ENCODE measurements at regions not wholly inside any gene's neighbourhood (a gene's known extent, or its start where the extent isn't known, plus 50 kb on each side); places are given as distances from the start of the nearest gene placed in this dataset.

DNA sequence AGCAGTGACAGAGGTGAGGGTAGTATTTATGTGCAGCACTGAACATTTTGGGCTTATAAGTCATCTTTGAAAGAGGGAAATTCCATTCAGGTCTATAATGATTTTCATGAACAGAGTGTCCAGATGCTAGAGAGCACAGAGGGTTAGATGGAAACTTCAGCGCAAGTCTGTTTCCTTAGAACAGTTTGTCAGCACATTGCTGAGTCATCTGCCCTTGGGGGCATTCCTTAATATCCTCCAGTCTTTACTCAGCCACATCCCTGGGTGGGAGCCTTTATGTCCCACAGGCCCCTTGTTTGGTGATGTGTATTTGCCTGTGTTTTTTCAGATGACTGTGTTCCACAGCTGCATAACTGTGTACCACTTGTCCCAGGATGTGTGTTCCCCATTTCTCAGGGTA lies 138.5 kb upstream of the S1PR3 start:
- TF ChIP-seq ZNF140 (tag by site-specific recombination; IDR thresholded peaks at IDR 0.05) (no peak), ZNF202 (tag by site-specific recombination; IDR thresholded peaks at IDR 0.05; ENCODE audit: borderline replicate concordance) (no peak), TCF7L2 (IDR thresholded peaks at IDR 0.05; ENCODE audit: borderline replicate concordance, low read depth, low read length) (no peak)
- TF ChIP-seq, protein P1, sequence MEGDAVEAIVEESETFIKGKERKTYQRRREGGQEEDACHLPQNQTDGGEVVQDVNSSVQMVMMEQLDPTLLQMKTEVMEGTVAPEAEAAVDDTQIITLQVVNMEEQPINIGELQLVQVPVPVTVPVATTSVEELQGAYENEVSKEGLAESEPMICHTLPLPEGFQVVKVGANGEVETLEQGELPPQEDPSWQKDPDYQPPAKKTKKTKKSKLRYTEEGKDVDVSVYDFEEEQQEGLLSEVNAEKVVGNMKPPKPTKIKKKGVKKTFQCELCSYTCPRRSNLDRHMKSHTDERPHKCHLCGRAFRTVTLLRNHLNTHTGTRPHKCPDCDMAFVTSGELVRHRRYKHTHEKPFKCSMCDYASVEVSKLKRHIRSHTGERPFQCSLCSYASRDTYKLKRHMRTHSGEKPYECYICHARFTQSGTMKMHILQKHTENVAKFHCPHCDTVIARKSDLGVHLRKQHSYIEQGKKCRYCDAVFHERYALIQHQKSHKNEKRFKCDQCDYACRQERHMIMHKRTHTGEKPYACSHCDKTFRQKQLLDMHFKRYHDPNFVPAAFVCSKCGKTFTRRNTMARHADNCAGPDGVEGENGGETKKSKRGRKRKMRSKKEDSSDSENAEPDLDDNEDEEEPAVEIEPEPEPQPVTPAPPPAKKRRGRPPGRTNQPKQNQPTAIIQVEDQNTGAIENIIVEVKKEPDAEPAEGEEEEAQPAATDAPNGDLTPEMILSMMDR (tag by site-specific recombination; IDR thresholded peaks at IDR 0.05) = no peak
